HepG2 (cell line): ENCODE measurements at regions not wholly inside any gene's neighbourhood (a gene's known extent, or its start where the extent isn't known, plus 50 kb on each side); places are given as distances from the start of the nearest gene placed in this dataset.

Experiments used
- ARNTL ChIP-seq: sonication (generic); formaldehyde crosslinking; IDR thresholded peaks from 2 replicates; pipeline ENCODE4 v1.4.0; 2020; ENCODE audit warnings: mild to moderate bottlenecking, missing genetic modification reagents
- ASH2L ChIP-seq: fragments of 300-600, 200-600 bp; sonication (generic); IDR thresholded peaks from 2 replicates; pipeline ENCODE4 v1.7.0; 2017; ENCODE audit warnings: low read depth, mild to moderate bottlenecking, moderate library complexity, mixed read lengths, low read length; ENCODE audit not compliant: insufficient read length
- EP300 ChIP-seq, 3 experiments: sonication (generic) in 1 of 3; formaldehyde crosslinking in 1 of 3; IDR thresholded peaks; 2 replicates each; pipeline versions ENCODE4 v1.5.1 to v1.6.1; 2011 to 2020; ENCODE audit warnings: low read depth in 2 of 3, low read length in 2 of 3, borderline replicate concordance in 1 of 3, improper control_type of control experiment in 1 of 3, mild to moderate bottlenecking in 1 of 3, missing genetic modification reagents in 1 of 3, moderate library complexity in 1 of 3
- MED13 ChIP-seq: sonication (generic); formaldehyde crosslinking; IDR thresholded peaks from 2 replicates; pipeline ENCODE4 v1.5.0; 2020; ENCODE audit warnings: missing genetic modification reagents
- MTA3 ChIP-seq: sonication (generic); formaldehyde crosslinking; IDR thresholded peaks from 2 replicates; pipeline ENCODE4 v1.4.0; 2020; ENCODE audit warnings: missing genetic modification reagents
- NRL ChIP-seq: sonication (generic); formaldehyde crosslinking; IDR thresholded peaks from 2 replicates; pipeline ENCODE4 v1.5.0; 2020; ENCODE audit warnings: missing genetic modification reagents, mild to moderate bottlenecking, moderate library complexity, borderline replicate concordance
- PRPF4 ChIP-seq: fragments of 200-400 bp; formaldehyde crosslinking; IDR thresholded peaks from 2 replicates; pipeline ENCODE4 v1.6.1; 2016; ENCODE audit warnings: low read length, low read depth; ENCODE audit not compliant: poor library complexity, severe bottlenecking
- TMF1 ChIP-seq: sonication (generic); formaldehyde crosslinking; IDR thresholded peaks from 2 replicates; pipeline ENCODE4 v1.8.1; 2022; ENCODE audit warnings: low read depth, missing genetic modification reagents
- ZNF30 ChIP-seq: sonication (generic); formaldehyde crosslinking; IDR thresholded peaks from 2 replicates; pipeline ENCODE4 v1.5.0; 2020; ENCODE audit warnings: mild to moderate bottlenecking, missing genetic modification reagents
- ZNF510 ChIP-seq: sonication (generic); formaldehyde crosslinking; IDR thresholded peaks from 2 replicates; pipeline ENCODE4 v1.4.0; 2020; ENCODE audit warnings: low read depth, mild to moderate bottlenecking, missing genetic modification reagents
- ZSCAN29 ChIP-seq: sonication (generic); formaldehyde crosslinking; conservative IDR thresholded peaks from 2 replicates; pipeline ENCODE4 v1.4.0; 2020; ENCODE audit warnings: mild to moderate bottlenecking, missing genetic modification reagents
- TF ChIP-seq, protein P1 (sequence below): sonication (generic); formaldehyde crosslinking; IDR thresholded peaks from 2 replicates; pipeline ENCODE4 v1.5.1; 2020; ENCODE audit warnings: missing genetic modification reagents, mild to moderate bottlenecking, borderline replicate concordance
- TF ChIP-seq, protein P2 (sequence below): IDR thresholded peaks from 2 replicates; pipeline ENCODE4 v1.6.1; 2012; ENCODE audit warnings: low read length, improper control_type of control experiment
- TF ChIP-seq, protein P3 (sequence below), 2 experiments: sonication (generic) in 1 of 2; formaldehyde crosslinking in 1 of 2; IDR thresholded peaks; 2 replicates each; pipeline versions ENCODE4 v1.4.0 to v1.6.1; 2018 to 2020; ENCODE audit warnings: missing genetic modification reagents in 2 of 2, borderline replicate concordance in 1 of 2, low read depth in 1 of 2, mild to moderate bottlenecking in 1 of 2, missing biosample characterization in 1 of 2
- TF ChIP-seq, protein P4 (sequence below): sonication (generic); formaldehyde crosslinking; IDR thresholded peaks from 2 replicates; pipeline ENCODE4 v1.4.0; 2020; ENCODE audit warnings: missing genetic modification reagents, borderline replicate concordance

DNA sequence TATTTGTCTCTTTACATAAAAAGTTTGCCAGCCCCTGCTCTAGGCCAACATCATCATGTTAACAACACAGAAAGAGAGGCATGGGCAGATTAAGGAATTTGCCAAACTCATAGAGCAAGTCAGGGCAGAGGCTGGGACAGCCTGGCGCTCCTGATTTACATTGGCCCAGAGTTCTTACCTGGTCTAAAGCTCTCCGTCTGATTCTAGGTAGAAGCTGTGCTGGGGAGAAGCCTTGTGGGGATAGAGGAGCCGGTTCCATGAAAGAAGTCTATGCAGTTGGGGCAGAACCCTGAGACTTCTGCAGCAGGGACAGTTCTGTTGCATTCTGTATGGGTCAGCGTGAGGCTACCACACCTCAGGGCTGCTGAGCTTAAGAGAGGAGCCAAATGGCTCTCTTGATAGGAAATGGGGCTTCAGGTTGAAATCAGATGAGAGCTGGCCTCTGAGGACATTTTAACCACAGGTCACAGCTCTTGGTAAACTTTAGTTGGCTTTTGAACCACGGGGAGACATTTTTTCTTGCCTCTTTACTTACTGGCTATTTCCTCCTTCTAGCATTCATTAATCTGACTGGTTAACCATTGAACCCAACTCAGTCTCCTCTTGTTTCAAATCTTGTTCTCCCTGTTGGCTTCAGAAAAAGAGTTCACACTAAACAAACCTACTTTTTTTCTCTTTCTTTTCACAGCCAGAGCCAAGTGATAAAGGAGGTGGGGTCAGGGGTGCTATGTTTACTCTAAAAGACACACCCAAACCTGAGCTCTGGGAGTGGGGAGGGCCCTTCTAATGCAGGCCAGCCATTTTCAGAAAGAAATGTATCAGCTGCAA, 250.7 kb downstream of the OPA1 start (continued):
- TF ChIP-seq, protein P1, sequence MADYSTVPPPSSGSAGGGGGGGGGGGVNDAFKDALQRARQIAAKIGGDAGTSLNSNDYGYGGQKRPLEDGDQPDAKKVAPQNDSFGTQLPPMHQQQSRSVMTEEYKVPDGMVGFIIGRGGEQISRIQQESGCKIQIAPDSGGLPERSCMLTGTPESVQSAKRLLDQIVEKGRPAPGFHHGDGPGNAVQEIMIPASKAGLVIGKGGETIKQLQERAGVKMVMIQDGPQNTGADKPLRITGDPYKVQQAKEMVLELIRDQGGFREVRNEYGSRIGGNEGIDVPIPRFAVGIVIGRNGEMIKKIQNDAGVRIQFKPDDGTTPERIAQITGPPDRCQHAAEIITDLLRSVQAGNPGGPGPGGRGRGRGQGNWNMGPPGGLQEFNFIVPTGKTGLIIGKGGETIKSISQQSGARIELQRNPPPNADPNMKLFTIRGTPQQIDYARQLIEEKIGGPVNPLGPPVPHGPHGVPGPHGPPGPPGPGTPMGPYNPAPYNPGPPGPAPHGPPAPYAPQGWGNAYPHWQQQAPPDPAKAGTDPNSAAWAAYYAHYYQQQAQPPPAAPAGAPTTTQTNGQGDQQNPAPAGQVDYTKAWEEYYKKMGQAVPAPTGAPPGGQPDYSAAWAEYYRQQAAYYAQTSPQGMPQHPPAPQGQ (CRISPR knock-in tag), result no peak
- TF ChIP-seq TMF1 (CRISPR knock-in tag) (no peak), ZSCAN29 (CRISPR knock-in tag) (no peak; the same call in 1 of the 2 replicates), PRPF4 (no peak), ARNTL (CRISPR knock-in tag) (no peak), NRL (CRISPR knock-in tag) (no peak), EP300 (IDR thresholded peaks at IDR 0.05; ENCODE audit: low read depth in 2 of 2, low read length in 2 of 2) (peak in 1 of 2 experiments; percentile 51; a peak in 1 of 4 replicates), EP300 (CRISPR knock-in tag; IDR thresholded peaks at IDR 0.05; ENCODE audit: borderline replicate concordance) (no peak), ZNF510 (CRISPR knock-in tag) (no peak), MED13 (CRISPR knock-in tag) (no peak), ASH2L (no peak), MTA3 (CRISPR knock-in tag) (no peak), ZNF30 (CRISPR knock-in tag) (no peak)
- TF ChIP-seq, protein P2, sequence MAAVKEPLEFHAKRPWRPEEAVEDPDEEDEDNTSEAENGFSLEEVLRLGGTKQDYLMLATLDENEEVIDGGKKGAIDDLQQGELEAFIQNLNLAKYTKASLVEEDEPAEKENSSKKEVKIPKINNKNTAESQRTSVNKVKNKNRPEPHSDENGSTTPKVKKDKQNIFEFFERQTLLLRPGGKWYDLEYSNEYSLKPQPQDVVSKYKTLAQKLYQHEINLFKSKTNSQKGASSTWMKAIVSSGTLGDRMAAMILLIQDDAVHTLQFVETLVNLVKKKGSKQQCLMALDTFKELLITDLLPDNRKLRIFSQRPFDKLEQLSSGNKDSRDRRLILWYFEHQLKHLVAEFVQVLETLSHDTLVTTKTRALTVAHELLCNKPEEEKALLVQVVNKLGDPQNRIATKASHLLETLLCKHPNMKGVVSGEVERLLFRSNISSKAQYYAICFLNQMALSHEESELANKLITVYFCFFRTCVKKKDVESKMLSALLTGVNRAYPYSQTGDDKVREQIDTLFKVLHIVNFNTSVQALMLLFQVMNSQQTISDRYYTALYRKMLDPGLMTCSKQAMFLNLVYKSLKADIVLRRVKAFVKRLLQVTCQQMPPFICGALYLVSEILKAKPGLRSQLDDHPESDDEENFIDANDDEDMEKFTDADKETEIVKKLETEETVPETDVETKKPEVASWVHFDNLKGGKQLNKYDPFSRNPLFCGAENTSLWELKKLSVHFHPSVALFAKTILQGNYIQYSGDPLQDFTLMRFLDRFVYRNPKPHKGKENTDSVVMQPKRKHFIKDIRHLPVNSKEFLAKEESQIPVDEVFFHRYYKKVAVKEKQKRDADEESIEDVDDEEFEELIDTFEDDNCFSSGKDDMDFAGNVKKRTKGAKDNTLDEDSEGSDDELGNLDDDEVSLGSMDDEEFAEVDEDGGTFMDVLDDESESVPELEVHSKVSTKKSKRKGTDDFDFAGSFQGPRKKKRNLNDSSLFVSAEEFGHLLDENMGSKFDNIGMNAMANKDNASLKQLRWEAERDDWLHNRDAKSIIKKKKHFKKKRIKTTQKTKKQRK, result no peak
- TF ChIP-seq, protein P3, sequence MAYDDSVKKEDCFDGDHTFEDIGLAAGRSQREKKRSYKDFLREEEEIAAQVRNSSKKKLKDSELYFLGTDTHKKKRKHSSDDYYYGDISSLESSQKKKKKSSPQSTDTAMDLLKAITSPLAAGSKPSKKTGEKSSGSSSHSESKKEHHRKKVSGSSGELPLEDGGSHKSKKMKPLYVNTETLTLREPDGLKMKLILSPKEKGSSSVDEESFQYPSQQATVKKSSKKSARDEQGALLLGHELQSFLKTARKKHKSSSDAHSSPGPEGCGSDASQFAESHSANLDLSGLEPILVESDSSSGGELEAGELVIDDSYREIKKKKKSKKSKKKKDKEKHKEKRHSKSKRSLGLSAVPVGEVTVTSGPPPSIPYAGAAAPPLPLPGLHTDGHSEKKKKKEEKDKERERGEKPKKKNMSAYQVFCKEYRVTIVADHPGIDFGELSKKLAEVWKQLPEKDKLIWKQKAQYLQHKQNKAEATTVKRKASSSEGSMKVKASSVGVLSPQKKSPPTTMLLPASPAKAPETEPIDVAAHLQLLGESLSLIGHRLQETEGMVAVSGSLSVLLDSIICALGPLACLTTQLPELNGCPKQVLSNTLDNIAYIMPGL (CRISPR knock-in tag; IDR thresholded peaks at IDR 0.05; ENCODE audit: borderline replicate concordance in 1 of 2, low read depth in 1 of 2), result no peak
- TF ChIP-seq, protein P4, sequence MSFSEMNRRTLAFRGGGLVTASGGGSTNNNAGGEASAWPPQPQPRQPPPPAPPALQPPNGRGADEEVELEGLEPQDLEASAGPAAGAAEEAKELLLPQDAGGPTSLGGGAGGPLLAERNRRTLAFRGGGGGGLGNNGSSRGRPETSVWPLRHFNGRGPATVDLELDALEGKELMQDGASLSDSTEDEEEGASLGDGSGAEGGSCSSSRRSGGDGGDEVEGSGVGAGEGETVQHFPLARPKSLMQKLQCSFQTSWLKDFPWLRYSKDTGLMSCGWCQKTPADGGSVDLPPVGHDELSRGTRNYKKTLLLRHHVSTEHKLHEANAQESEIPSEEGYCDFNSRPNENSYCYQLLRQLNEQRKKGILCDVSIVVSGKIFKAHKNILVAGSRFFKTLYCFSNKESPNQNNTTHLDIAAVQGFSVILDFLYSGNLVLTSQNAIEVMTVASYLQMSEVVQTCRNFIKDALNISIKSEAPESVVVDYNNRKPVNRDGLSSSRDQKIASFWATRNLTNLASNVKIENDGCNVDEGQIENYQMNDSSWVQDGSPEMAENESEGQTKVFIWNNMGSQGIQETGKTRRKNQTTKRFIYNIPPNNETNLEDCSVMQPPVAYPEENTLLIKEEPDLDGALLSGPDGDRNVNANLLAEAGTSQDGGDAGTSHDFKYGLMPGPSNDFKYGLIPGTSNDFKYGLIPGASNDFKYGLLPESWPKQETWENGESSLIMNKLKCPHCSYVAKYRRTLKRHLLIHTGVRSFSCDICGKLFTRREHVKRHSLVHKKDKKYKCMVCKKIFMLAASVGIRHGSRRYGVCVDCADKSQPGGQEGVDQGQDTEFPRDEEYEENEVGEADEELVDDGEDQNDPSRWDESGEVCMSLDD (CRISPR knock-in tag), result no peak
